ENCODE measurements at regions not wholly inside any gene's neighbourhood (a gene's known extent, or its start where the extent isn't known, plus 50 kb on each side); places are given as distances from the start of the nearest gene placed in this dataset.

GRCh38 chr5:79849486-79850315 is 141.4 kb downstream of the MTX3 start:
- Histone ChIP-seq H3K4me1 (ENCODE audit: control insufficient read depth in 1 of 2, insufficient read depth in 2 of 2, low read length in 2 of 2) (peaks cover 4 to 11% of the 10 kb centered on the region in 2 experiments; a peak in 3 of 4 replicates), H3K4me3 (replicated peaks in 1 of 2; ENCODE audit: low read depth in 1 of 2, low read length in 2 of 2) (no peak overlapping the region), H3K79me2 (ENCODE audit: insufficient read depth, low read length) (no peaks in the 10 kb centered on the region), H4K20me1 (ENCODE audit: insufficient read depth) (no peaks in the 10 kb centered on the region), H3K27me3 (ENCODE audit: insufficient read depth, low read length) (no peaks in the 10 kb centered on the region), H3K9ac (ENCODE audit: low read length) (no peak overlapping the region), H3K4me2 (ENCODE audit: low read length) (no peak overlapping the region), H3K27ac (ENCODE audit: low read depth, low read length) (no peak overlapping the region), H2AFZ (ENCODE audit: low read depth, low read length, poor library complexity, severe bottlenecking) (no peak overlapping the region), H3K9me2 (ENCODE audit: insufficient read depth) (no peaks in the 10 kb centered on the region), H3K36me3 (ENCODE audit: control insufficient read depth in 1 of 2, insufficient read depth in 2 of 2, low read length in 2 of 2) (no peaks in the 10 kb centered on the region), H3K9me3 (ENCODE audit: control insufficient read depth in 1 of 2, insufficient read depth in 1 of 2, low read depth in 1 of 2, low read length in 2 of 2) (no peaks in the 10 kb centered on the region)
- TF ChIP-seq JUND (IDR thresholded peaks at IDR 0.05), result no peak
- no peak for TF ChIP-seq ELF1 (IDR thresholded peaks at IDR 0.05; ENCODE audit: borderline replicate concordance, low read depth)
- TF ChIP-seq EZH2 (IDR thresholded peaks at IDR 0.05), result no peak
- TF ChIP-seq CEBPB (IDR thresholded peaks at IDR 0.05; ENCODE audit: low read depth), result no peak
- intact Hi-C loops (cut with micrococcal nuclease), result loop anchor here (10.0 kb wide), 2 partner anchors 715 to 955 kb away; no protein-coding TSS in a partner anchor
- POLR2A ChIA-PET, result no interaction called here
- CTCF ChIA-PET, result no interaction called here
- no peak for DNase-seq (ENCODE audit: low read depth, low spot score)
- no peak for ATAC-seq
- BruUV-seq (replicated peaks), result no TSS peak
- RAD21 ChIA-PET (ENCODE audit: low non-redundant PET in 1 of 2, low total read pairs in 2 of 2, uncharacterized antibody in 2 of 2, unreplicated experiment in 2 of 2), result no interaction called here
